ENCODE measurements at regions not wholly inside any gene's neighbourhood (a gene's known extent, or its start where the extent isn't known, plus 50 kb on each side); places are given as distances from the start of the nearest gene placed in this dataset.

DNA sequence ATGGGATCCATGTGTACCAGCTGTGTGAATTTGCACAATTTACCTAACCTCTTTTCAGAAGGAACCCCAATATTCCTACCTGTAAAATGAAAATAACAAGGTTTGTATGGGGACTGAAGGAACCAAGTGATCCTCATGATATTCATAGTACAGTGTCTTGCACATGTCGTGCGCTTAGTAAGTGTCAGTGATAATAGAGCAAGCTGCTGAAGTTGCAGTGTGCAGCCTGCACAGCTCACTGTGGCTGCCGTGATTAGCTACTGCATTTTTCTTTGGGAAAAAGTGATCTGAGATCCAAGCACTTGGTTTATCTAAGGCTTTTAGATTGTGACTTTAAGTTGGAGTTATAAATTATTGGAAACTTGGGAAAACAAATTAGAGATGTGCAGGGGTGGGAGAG is 135.9 kb upstream of the FRY start:
- H3K36me3 ChIP-seq (ENCODE audit: control insufficient read depth in 2 of 2, extremely low read depth in 1 of 2, insufficient read depth in 2 of 2, low read length in 2 of 2): no peaks in the 10 kb centered on the region
- H3K4me1 ChIP-seq (ENCODE audit: control insufficient read depth, extremely low read depth, insufficient read depth, low read length): no peaks in the 10 kb centered on the region
- no peaks in the 10 kb centered on the region for H3K9me1 ChIP-seq (ENCODE audit: control insufficient read depth, extremely low read depth, insufficient read depth, low read length)
- H3K79me2 ChIP-seq (ENCODE audit: control insufficient read depth, insufficient read depth, low read length): no peaks in the 10 kb centered on the region
- no peak overlapping the region for H3K9ac ChIP-seq (ENCODE audit: control insufficient read depth, extremely low read depth, insufficient read depth, low read length)
- H3K27ac ChIP-seq (ENCODE audit: control insufficient read depth, insufficient read depth, low read length): no peak overlapping the region
- FAIRE-seq: no peak
- H2AFZ ChIP-seq (ENCODE audit: control insufficient read depth, low read length): no peak overlapping the region
- no peak for DNase-seq (ENCODE audit: low read depth, low spot score)
- H3K4me3 ChIP-seq (ENCODE audit: control insufficient read depth in 2 of 3, extremely low read depth in 1 of 3, insufficient read depth in 2 of 3, low read depth in 1 of 3, low read length in 3 of 3): no peak overlapping the region
- dilution Hi-C loops (cut with MboI; ENCODE audit: extremely low pct_ligation_motif_present, low sequenced_read_pairs): no loop called here
- no peaks in the 10 kb centered on the region for H4K20me1 ChIP-seq (ENCODE audit: control insufficient read depth, extremely low read depth, insufficient read depth, low read length)
- no peaks in the 10 kb centered on the region for H3K27me3 ChIP-seq (ENCODE audit: control insufficient read depth, extremely low read depth, insufficient read depth, low read length)
- H3K9me3 ChIP-seq (ENCODE audit: control insufficient read depth, low read depth, low read length): no peaks in the 10 kb centered on the region
- no peak for TF ChIP-seq EZH2 (IDR thresholded peaks at IDR 0.05; ENCODE audit: low read length)
- TF ChIP-seq, protein P1, sequence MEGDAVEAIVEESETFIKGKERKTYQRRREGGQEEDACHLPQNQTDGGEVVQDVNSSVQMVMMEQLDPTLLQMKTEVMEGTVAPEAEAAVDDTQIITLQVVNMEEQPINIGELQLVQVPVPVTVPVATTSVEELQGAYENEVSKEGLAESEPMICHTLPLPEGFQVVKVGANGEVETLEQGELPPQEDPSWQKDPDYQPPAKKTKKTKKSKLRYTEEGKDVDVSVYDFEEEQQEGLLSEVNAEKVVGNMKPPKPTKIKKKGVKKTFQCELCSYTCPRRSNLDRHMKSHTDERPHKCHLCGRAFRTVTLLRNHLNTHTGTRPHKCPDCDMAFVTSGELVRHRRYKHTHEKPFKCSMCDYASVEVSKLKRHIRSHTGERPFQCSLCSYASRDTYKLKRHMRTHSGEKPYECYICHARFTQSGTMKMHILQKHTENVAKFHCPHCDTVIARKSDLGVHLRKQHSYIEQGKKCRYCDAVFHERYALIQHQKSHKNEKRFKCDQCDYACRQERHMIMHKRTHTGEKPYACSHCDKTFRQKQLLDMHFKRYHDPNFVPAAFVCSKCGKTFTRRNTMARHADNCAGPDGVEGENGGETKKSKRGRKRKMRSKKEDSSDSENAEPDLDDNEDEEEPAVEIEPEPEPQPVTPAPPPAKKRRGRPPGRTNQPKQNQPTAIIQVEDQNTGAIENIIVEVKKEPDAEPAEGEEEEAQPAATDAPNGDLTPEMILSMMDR (optimal IDR thresholded peaks at IDR 0.05 in 1 of 3, IDR thresholded peaks at IDR 0.05 in 1 of 3, conservative IDR thresholded peaks at IDR 0.05 in 1 of 3; ENCODE audit: extremely low read depth in 1 of 3, insufficient read depth in 2 of 3, low read length in 3 of 3): no peak
- no peak overlapping the region for H3K4me2 ChIP-seq (ENCODE audit: control insufficient read depth, extremely low read depth, insufficient read depth, low read depth, low read length)

DNA sequence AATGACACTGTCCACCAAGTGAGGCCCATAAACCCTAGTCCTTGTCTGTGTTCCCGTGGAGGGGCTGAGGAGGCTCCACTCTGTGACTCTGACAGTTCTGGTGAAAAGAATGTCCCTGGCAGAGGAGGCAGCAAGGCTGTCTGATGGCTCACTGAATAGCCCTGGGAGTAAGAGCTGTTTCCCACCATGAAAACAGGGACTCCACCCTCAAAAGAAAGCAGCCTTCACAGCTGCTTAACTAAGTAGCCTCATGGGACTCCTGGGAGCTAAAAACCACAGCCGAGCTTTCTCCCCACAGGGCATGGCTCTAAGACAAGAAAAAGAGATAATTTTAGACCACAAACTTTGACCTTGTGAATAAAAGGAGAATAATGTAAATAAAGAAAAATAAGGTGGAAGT is 135.1 kb upstream of the FRY start:
- no peak for DNase-seq (ENCODE audit: low read depth, low spot score)
- no peak overlapping the region for H3K4me2 ChIP-seq (ENCODE audit: control insufficient read depth, extremely low read depth, insufficient read depth, low read depth, low read length)
- no peak for TF ChIP-seq EZH2 (IDR thresholded peaks at IDR 0.05; ENCODE audit: low read length)
- TF ChIP-seq, protein P1 (optimal IDR thresholded peaks at IDR 0.05 in 1 of 3, IDR thresholded peaks at IDR 0.05 in 1 of 3, conservative IDR thresholded peaks at IDR 0.05 in 1 of 3; ENCODE audit: extremely low read depth in 1 of 3, insufficient read depth in 2 of 3, low read length in 3 of 3): no peak

More for the DNA sequence above, 135.1 kb upstream of the FRY start:
- Histone ChIP-seq H2AFZ (ENCODE audit: control insufficient read depth, low read length) (no peak overlapping the region), H3K9me3 (ENCODE audit: control insufficient read depth, low read depth, low read length) (no peaks in the 10 kb centered on the region), H3K9ac (ENCODE audit: control insufficient read depth, extremely low read depth, insufficient read depth, low read length) (no peak overlapping the region), H3K36me3 (ENCODE audit: control insufficient read depth in 2 of 2, extremely low read depth in 1 of 2, insufficient read depth in 2 of 2, low read length in 2 of 2) (no peaks in the 10 kb centered on the region), H3K27me3 (ENCODE audit: control insufficient read depth, extremely low read depth, insufficient read depth, low read length) (no peaks in the 10 kb centered on the region), H3K79me2 (ENCODE audit: control insufficient read depth, insufficient read depth, low read length) (no peaks in the 10 kb centered on the region), H3K27ac (ENCODE audit: control insufficient read depth, insufficient read depth, low read length) (no peak overlapping the region), H3K9me1 (ENCODE audit: control insufficient read depth, extremely low read depth, insufficient read depth, low read length) (no peaks in the 10 kb centered on the region), H3K4me3 (ENCODE audit: control insufficient read depth in 2 of 3, extremely low read depth in 1 of 3, insufficient read depth in 2 of 3, low read depth in 1 of 3, low read length in 3 of 3) (no peak overlapping the region), H3K4me1 (ENCODE audit: control insufficient read depth, extremely low read depth, insufficient read depth, low read length) (no peaks in the 10 kb centered on the region), H4K20me1 (ENCODE audit: control insufficient read depth, extremely low read depth, insufficient read depth, low read length) (no peaks in the 10 kb centered on the region)
- dilution Hi-C loops (cut with MboI; ENCODE audit: extremely low pct_ligation_motif_present, low sequenced_read_pairs): no loop called here
- no peak for FAIRE-seq
